ENCODE measurements at regions not wholly inside any gene's neighbourhood (a gene's known extent, or its start where the extent isn't known, plus 50 kb on each side); places are given as distances from the start of the nearest gene placed in this dataset.

DNA sequence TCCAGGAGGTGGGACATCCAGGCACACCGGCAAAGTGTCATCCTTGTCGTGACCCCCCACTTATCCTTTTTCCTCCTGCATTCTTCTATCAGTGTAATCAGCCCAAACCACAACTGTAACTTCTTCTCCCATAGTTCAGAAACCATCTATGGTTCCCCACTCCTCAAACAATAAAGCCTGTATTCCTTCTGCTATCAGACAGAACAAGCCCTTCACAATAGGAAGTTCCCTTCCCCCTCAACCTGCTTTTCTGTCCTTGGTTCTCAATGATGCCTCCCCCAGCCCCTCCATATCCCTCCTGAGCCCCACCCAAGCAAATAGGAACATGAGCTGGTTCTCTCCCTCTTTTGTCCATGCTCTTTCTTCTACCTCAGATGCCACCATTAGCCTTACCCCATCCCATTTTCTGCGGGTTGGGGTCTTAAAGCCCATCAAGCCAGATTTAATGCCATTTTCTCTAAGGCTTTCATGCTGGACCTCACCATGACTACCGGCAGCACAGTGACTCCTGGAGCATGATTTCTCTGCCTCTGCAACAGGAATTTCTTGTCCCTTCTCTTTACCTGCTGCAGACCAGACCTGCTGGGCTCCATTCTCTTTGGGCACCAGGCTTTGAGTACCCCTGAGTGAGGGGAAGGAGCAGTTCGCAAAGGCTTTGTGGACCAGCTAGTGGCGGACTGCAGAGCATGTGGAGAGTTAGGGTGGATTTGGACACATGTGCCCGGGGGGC is 92.8 kb upstream of the PAX2 start:
- intact Hi-C loops (cut with DNase I): no loop called here
- H3K27me3 ChIP-seq (ENCODE audit: control insufficient read depth, insufficient read depth, low read length): no peaks in the 10 kb centered on the region
- H3K36me3 ChIP-seq (ENCODE audit: control insufficient read depth in 2 of 3, insufficient read depth in 3 of 3, low read length in 3 of 3): no peaks in the 10 kb centered on the region
- H3K9me3 ChIP-seq (ENCODE audit: control insufficient read depth in 2 of 3, insufficient read depth in 1 of 3, low read length in 3 of 3): no peaks in the 10 kb centered on the region
- no peak overlapping the region for H3K27ac ChIP-seq (ENCODE audit: low read depth in 2 of 2, low read length in 2 of 2)
- TF ChIP-seq, protein P1, sequence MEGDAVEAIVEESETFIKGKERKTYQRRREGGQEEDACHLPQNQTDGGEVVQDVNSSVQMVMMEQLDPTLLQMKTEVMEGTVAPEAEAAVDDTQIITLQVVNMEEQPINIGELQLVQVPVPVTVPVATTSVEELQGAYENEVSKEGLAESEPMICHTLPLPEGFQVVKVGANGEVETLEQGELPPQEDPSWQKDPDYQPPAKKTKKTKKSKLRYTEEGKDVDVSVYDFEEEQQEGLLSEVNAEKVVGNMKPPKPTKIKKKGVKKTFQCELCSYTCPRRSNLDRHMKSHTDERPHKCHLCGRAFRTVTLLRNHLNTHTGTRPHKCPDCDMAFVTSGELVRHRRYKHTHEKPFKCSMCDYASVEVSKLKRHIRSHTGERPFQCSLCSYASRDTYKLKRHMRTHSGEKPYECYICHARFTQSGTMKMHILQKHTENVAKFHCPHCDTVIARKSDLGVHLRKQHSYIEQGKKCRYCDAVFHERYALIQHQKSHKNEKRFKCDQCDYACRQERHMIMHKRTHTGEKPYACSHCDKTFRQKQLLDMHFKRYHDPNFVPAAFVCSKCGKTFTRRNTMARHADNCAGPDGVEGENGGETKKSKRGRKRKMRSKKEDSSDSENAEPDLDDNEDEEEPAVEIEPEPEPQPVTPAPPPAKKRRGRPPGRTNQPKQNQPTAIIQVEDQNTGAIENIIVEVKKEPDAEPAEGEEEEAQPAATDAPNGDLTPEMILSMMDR (IDR thresholded peaks at IDR 0.05; ENCODE audit: borderline replicate concordance, extremely low read depth, insufficient read depth): no peak
- DNase-seq: peak in 4 of 5 donors; percentile 48 to 64 (median 60)
- peaks cover 0 to 7% (median 3%) of the 10 kb centered on the region in 3 donors for H3K4me1 ChIP-seq (ENCODE audit: control insufficient read depth in 2 of 3, insufficient read depth in 2 of 3, low read depth in 1 of 3, low read length in 3 of 3)
- no peak for FAIRE-seq
- H3K9ac ChIP-seq (ENCODE audit: low read length in 3 of 3): no peak overlapping the region
- H3K4me3 ChIP-seq (ENCODE audit: low read length in 3 of 3): no peak overlapping the region

DNA sequence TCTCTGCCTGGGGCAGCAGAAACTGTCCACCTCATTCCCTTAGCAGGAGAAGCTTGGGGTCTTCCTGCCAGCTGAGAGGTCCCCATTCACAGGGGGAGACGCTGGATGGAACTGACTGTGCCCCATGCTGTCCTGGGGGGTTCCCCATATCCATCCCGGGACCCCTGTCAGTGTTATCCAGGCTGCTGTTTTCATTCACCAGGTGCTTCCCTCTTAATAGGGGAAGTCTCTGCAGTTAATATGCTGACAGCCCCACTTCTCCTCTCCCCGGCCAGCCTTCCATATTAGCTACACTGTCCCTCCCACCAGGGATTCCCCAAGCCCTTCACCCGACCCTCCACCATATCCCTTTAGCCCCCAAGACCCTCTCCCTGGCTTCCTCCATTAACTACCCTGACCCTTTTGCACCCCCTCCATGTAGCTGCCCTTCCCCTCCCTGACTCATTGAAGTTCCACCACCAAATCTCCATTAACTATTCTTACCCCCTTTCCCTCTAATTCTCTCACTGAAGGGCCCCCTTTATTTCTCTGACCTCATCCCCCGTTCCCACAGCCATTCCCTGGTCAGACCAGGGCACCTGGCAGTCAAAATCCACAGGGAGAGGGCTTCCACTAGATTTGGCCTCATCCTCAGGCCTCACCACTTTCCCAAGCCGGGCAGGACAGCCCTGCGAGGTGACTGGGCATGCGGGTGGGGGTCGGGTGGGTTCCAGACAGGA is 92.0 kb upstream of the PAX2 start:
- intact Hi-C loops (cut with DNase I): no loop called here
- H3K4me3 ChIP-seq (ENCODE audit: low read length in 3 of 3): no peak overlapping the region
- no peak overlapping the region for H3K27ac ChIP-seq (ENCODE audit: low read depth in 2 of 2, low read length in 2 of 2)
- TF ChIP-seq, protein P1 (IDR thresholded peaks at IDR 0.05; ENCODE audit: borderline replicate concordance, extremely low read depth, insufficient read depth): no peak
- peaks cover 5% of the 10 kb centered on the region for H3K27me3 ChIP-seq (ENCODE audit: control insufficient read depth, insufficient read depth, low read length)
- H3K4me1 ChIP-seq (ENCODE audit: control insufficient read depth in 2 of 3, insufficient read depth in 2 of 3, low read depth in 1 of 3, low read length in 3 of 3): peaks cover 0 to 7% (median 3%) of the 10 kb centered on the region in 3 donors
- no peaks in the 10 kb centered on the region for H3K36me3 ChIP-seq (ENCODE audit: control insufficient read depth in 2 of 3, insufficient read depth in 3 of 3, low read length in 3 of 3)
- DNase-seq: peak in 1 of 5 donors; percentile 58
- FAIRE-seq: no peak
- H3K9me3 ChIP-seq (ENCODE audit: control insufficient read depth in 2 of 3, insufficient read depth in 1 of 3, low read length in 3 of 3): no peaks in the 10 kb centered on the region
- no peak overlapping the region for H3K9ac ChIP-seq (ENCODE audit: low read length in 3 of 3)

DNA sequence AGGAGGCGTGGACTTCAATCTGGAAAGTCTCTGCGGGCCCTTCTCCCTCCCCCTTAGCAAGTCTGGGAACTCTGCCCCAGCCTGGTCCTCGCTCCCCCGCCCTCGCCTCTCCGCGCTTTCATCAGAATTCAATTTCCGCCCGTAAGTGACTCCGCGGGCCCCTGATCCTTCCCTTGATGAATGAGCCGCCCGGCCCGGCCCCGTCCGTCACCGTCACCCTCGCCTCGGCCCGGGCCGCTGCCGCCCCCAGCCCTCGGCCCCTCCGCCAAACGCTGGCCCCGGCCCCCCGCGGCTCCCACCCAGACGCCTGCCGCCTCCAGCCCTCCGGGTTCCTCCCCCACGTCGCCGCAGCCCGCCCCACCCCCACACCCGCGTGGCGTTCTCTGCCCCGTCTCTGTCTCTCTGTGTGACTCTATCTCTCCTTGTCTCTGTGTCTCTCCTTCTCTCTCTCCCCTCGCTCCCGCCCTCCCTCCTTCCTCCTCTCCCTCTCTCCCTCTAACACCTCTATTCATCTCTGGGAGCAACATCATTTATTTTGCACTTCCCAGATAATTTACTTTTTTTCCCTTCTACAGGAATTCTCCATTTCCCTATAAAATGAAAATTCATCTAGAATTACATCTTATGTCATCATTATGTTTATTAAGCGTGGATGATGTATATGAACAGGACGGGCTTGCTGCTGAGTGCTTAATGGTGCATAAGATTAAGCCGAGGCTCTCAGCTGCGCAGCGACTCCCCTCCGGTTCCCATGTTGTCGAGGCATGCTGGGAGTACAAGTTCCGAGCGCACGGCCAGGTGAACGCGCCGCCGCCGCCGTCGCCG is 91.2 kb upstream of the PAX2 start:
- Histone ChIP-seq H3K9me3 (ENCODE audit: control insufficient read depth in 2 of 3, insufficient read depth in 1 of 3, low read length in 3 of 3) (no peaks in the 10 kb centered on the region), H3K4me1 (ENCODE audit: control insufficient read depth in 2 of 3, insufficient read depth in 2 of 3, low read depth in 1 of 3, low read length in 3 of 3) (peaks cover 0 to 7% (median 2%) of the 10 kb centered on the region in 3 donors), H3K4me3 (ENCODE audit: low read length in 3 of 3) (no peak overlapping the region), H3K27ac (ENCODE audit: low read depth in 2 of 2, low read length in 2 of 2) (no peak overlapping the region), H3K27me3 (ENCODE audit: control insufficient read depth, insufficient read depth, low read length) (peaks cover 10% of the 10 kb centered on the region), H3K9ac (ENCODE audit: low read length in 3 of 3) (no peak overlapping the region), H3K36me3 (ENCODE audit: control insufficient read depth in 2 of 3, insufficient read depth in 3 of 3, low read length in 3 of 3) (no peaks in the 10 kb centered on the region)
- TF ChIP-seq, protein P1 (IDR thresholded peaks at IDR 0.05; ENCODE audit: borderline replicate concordance, extremely low read depth, insufficient read depth): no peak
- DNase-seq: peak; percentile 88 to 96 (median 95)
- intact Hi-C loops (cut with DNase I): no loop called here
- no peak for FAIRE-seq
